ENCODE measurements at regions not wholly inside any gene's neighbourhood (a gene's known extent, or its start where the extent isn't known, plus 50 kb on each side); places are given as distances from the start of the nearest gene placed in this dataset.

DNA sequence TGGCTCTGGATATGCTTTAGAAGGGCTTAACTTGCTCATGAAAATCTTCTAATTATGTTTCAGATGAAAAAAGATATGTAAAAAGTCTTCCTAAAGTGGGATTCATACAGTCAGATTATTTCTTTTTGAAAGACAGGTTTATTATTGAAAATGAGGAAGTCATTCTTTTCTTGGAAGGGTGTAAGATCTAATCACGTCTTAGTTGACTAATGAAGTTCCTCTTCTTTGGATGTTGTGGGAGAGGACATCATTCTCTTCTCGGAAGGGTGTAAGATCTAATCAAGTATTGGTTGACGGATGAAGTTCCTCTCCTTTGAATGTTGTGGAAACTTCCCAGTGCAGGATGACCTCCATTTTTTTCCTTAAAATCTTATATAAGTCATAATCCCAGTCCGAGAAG, 74.9 kb downstream of the ALG10 start:
- Histone ChIP-seq H3K9me3 (ENCODE audit: insufficient read depth, low read depth) (no peaks in the 10 kb centered on the region), H2AFZ (no peak overlapping the region), H3K4me2 (no peak overlapping the region), H3K27ac (no peak overlapping the region), H4K20me1 (ENCODE audit: insufficient read depth) (no peaks in the 10 kb centered on the region), H3K4me3 (no peak overlapping the region), H3K79me2 (ENCODE audit: low read depth) (no peaks in the 10 kb centered on the region), H3K4me1 (replicated peaks; ENCODE audit: insufficient read depth) (no peaks in the 10 kb centered on the region), H3F3A (ENCODE audit: insufficient read depth, low read depth) (no peaks in the 10 kb centered on the region), H3K36me3 (ENCODE audit: low read depth) (no peaks in the 10 kb centered on the region), H3K9me2 (ENCODE audit: insufficient read depth) (no peaks in the 10 kb centered on the region), H3K27me3 (ENCODE audit: insufficient read depth, low read depth) (no peaks in the 10 kb centered on the region)
- no peak for TF ChIP-seq EZH2 (IDR thresholded peaks at IDR 0.05; ENCODE audit: low read depth)
- TF ChIP-seq, protein P1, sequence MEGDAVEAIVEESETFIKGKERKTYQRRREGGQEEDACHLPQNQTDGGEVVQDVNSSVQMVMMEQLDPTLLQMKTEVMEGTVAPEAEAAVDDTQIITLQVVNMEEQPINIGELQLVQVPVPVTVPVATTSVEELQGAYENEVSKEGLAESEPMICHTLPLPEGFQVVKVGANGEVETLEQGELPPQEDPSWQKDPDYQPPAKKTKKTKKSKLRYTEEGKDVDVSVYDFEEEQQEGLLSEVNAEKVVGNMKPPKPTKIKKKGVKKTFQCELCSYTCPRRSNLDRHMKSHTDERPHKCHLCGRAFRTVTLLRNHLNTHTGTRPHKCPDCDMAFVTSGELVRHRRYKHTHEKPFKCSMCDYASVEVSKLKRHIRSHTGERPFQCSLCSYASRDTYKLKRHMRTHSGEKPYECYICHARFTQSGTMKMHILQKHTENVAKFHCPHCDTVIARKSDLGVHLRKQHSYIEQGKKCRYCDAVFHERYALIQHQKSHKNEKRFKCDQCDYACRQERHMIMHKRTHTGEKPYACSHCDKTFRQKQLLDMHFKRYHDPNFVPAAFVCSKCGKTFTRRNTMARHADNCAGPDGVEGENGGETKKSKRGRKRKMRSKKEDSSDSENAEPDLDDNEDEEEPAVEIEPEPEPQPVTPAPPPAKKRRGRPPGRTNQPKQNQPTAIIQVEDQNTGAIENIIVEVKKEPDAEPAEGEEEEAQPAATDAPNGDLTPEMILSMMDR (conservative IDR thresholded peaks at IDR 0.05), result no peak
- intact Hi-C loops (cut with micrococcal nuclease; ENCODE audit: unreplicated experiment), result no loop called here
- ChIA-PET CTCF (no interaction called here), POLR2A (ENCODE audit: unreplicated experiment) (no interaction called here)
- no peak for DNase-seq
- BruUV-seq (replicated peaks), result no TSS peak

GRCh38 chr12:34105392-34105933, 83.2 kb downstream of the ALG10 start:
- Histone ChIP-seq H3K4me3 (no peak overlapping the region), H3K79me2 (ENCODE audit: low read depth) (no peaks in the 10 kb centered on the region), H3K27ac (no peak overlapping the region), H3K9me3 (ENCODE audit: insufficient read depth, low read depth) (no peaks in the 10 kb centered on the region), H3K36me3 (ENCODE audit: low read depth) (no peaks in the 10 kb centered on the region), H3K4me1 (replicated peaks; ENCODE audit: insufficient read depth) (no peaks in the 10 kb centered on the region), H3K27me3 (ENCODE audit: insufficient read depth, low read depth) (no peaks in the 10 kb centered on the region), H3F3A (ENCODE audit: insufficient read depth, low read depth) (no peaks in the 10 kb centered on the region), H3K4me2 (no peak overlapping the region), H3K9me2 (ENCODE audit: insufficient read depth) (no peaks in the 10 kb centered on the region), H2AFZ (no peak overlapping the region), H4K20me1 (ENCODE audit: insufficient read depth) (no peaks in the 10 kb centered on the region)
- intact Hi-C loops (cut with micrococcal nuclease; ENCODE audit: unreplicated experiment), result no loop called here
- ChIA-PET CTCF (no interaction called here), POLR2A (ENCODE audit: unreplicated experiment) (no interaction called here)
- BruUV-seq (replicated peaks), result no TSS peak
- no peak for DNase-seq
- TF ChIP-seq EZH2 (IDR thresholded peaks at IDR 0.05; ENCODE audit: low read depth), result no peak
- TF ChIP-seq, protein P1 (conservative IDR thresholded peaks at IDR 0.05), result no peak

GRCh38 chr12:34106172-34106571, 83.9 kb downstream of the ALG10 start:
- H3K36me3 ChIP-seq (ENCODE audit: low read depth), result no peaks in the 10 kb centered on the region
- H3F3A ChIP-seq (ENCODE audit: insufficient read depth, low read depth), result no peaks in the 10 kb centered on the region
- no peak overlapping the region for H3K4me2 ChIP-seq
- no peak for DNase-seq
- BruUV-seq (replicated peaks), result no TSS peak
- no peak overlapping the region for H3K4me3 ChIP-seq
- POLR2A ChIA-PET (ENCODE audit: unreplicated experiment), result no interaction called here
- CTCF ChIA-PET, result no interaction called here
- H3K4me1 ChIP-seq (replicated peaks; ENCODE audit: insufficient read depth), result peaks cover 6% of the 10 kb centered on the region
- no peaks in the 10 kb centered on the region for H3K27me3 ChIP-seq (ENCODE audit: insufficient read depth, low read depth)
- no peaks in the 10 kb centered on the region for H3K9me2 ChIP-seq (ENCODE audit: insufficient read depth)
- TF ChIP-seq, protein P1 (conservative IDR thresholded peaks at IDR 0.05), result no peak
- no peak for TF ChIP-seq EZH2 (IDR thresholded peaks at IDR 0.05; ENCODE audit: low read depth)
- no peaks in the 10 kb centered on the region for H4K20me1 ChIP-seq (ENCODE audit: insufficient read depth)
- H3K27ac ChIP-seq, result no peak overlapping the region
- no peak overlapping the region for H2AFZ ChIP-seq
- H3K9me3 ChIP-seq (ENCODE audit: insufficient read depth, low read depth), result no peaks in the 10 kb centered on the region
- intact Hi-C loops (cut with micrococcal nuclease; ENCODE audit: unreplicated experiment), result no loop called here
- H3K79me2 ChIP-seq (ENCODE audit: low read depth), result no peaks in the 10 kb centered on the region
